Mucosa of descending colon (tissue), 3 donors: ENCODE measurements at regions not wholly inside any gene's neighbourhood (a gene's known extent, or its start where the extent isn't known, plus 50 kb on each side); places are given as distances from the start of the nearest gene placed in this dataset.
"Not testable (repeated sequence)": the region's sequence is repeated elsewhere in the genome, so short reads cannot be mapped to it uniquely, and the experiment has no call there.

Experiments
- ATAC-seq: fragments of 200-7000 bp; cut with Tn5 transposase; one replicate; pipeline ENCODE4 v1.9.1; 2020; ENCODE audit warnings: mild to moderate bottlenecking, moderate library complexity
- DNase-seq, 3 donors: peaks; one replicate each; pipeline ENCODE4 v3.0.0-alpha.2; 2020
- H3K36me3 ChIP-seq: fragments of 200-600 bp; one replicate; pipeline ENCODE4 v1.8.0; 2021; ENCODE audit warnings: low read depth, mild to moderate bottlenecking
- H3K4me1 ChIP-seq: fragments of 200-600 bp; one replicate; pipeline ENCODE4 v1.8.0; 2021; ENCODE audit warnings: low read depth, mild to moderate bottlenecking
- H3K4me3 ChIP-seq: fragments of 200-600 bp; one replicate; pipeline ENCODE4 v1.8.0; 2021; ENCODE audit warnings: mild to moderate bottlenecking
- H3K9me3 ChIP-seq: fragments of 200-600 bp; one replicate; pipeline ENCODE4 v1.8.0; 2021; ENCODE audit warnings: mild to moderate bottlenecking
- intact Hi-C, 2 donors: fragments of 100-400 bp; cut with DNase I in 1 of 2; cut with micrococcal nuclease in 1 of 2; formaldehyde crosslinking; loops; one replicate each; pipeline versions ENCODE4 v1.11.0 to v1.11.1; 2022; cut with DNase I, micrococcal nuclease
- TF ChIP-seq, protein P1 (sequence below): fragments of 200-600 bp; IDR thresholded peaks from one replicate; pipeline ENCODE4 v1.8.0; 2022; ENCODE audit warnings: antibody characterized with exemption, mild to moderate bottlenecking
- donor health status: DM: no; HTN: no; CAD: no; lungs with moderate emphysema.
- donor health status: DM: no; HTN: no; CAD: no.
- donor health status: DM: no; HTN: yes; CAD: no.

DNA sequence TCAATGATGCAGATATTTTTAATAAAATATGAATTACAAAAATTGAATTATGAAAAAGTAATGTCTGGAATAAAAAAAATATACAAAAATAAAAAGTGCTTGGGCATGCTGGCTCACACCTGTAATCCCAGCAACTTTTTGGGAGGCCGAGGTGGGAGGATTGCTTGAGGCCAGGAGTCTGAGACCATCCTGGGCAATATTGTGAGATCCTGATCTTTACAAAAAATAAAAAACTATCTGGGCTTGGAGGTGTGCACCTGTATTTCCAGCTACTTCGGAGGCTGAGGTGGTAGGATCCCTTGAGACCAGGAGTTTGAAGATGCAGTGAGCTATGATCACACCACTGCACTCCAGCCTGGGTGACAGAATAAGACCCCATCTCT lies 141.8 kb downstream of the NPIPB5 start:
- intact Hi-C loops, result no loop called here
- no peaks in the 10 kb centered on the region for H3K9me3 ChIP-seq
- no peak for DNase-seq
- no peak overlapping the region for H3K4me3 ChIP-seq
- no peaks in the 10 kb centered on the region for H3K36me3 ChIP-seq
- no peaks in the 10 kb centered on the region for H3K4me1 ChIP-seq
- TF ChIP-seq, protein P1, sequence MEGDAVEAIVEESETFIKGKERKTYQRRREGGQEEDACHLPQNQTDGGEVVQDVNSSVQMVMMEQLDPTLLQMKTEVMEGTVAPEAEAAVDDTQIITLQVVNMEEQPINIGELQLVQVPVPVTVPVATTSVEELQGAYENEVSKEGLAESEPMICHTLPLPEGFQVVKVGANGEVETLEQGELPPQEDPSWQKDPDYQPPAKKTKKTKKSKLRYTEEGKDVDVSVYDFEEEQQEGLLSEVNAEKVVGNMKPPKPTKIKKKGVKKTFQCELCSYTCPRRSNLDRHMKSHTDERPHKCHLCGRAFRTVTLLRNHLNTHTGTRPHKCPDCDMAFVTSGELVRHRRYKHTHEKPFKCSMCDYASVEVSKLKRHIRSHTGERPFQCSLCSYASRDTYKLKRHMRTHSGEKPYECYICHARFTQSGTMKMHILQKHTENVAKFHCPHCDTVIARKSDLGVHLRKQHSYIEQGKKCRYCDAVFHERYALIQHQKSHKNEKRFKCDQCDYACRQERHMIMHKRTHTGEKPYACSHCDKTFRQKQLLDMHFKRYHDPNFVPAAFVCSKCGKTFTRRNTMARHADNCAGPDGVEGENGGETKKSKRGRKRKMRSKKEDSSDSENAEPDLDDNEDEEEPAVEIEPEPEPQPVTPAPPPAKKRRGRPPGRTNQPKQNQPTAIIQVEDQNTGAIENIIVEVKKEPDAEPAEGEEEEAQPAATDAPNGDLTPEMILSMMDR, result no peak
- no peak for ATAC-seq

DNA sequence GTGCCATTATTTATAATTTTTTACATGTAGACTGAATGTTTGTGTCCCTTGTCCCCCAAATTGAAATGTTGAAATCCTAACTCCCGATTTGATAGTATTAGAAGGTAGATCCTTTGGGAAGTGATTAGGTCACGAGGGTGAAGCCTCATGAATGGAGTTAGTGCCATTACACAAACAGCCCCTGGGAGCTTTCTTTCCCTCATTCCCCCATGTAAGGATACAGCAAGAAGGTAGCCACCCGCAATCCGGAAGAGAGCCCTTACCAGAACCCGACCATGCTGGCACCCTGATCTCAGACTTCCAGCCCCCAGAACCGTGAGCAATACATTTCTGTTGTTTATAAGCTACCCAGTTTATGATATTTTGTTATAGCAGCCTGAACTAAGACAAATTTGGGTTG lies 143.2 kb downstream of the NPIPB5 start:
- ATAC-seq, result no peak
- no peaks in the 10 kb centered on the region for H3K36me3 ChIP-seq
- no peak overlapping the region for H3K4me3 ChIP-seq
- H3K9me3 ChIP-seq, result no peaks in the 10 kb centered on the region
- H3K4me1 ChIP-seq, result no peaks in the 10 kb centered on the region
- DNase-seq, result no peak
- intact Hi-C loops, result no loop called here
- TF ChIP-seq, protein P1, result no peak

DNA sequence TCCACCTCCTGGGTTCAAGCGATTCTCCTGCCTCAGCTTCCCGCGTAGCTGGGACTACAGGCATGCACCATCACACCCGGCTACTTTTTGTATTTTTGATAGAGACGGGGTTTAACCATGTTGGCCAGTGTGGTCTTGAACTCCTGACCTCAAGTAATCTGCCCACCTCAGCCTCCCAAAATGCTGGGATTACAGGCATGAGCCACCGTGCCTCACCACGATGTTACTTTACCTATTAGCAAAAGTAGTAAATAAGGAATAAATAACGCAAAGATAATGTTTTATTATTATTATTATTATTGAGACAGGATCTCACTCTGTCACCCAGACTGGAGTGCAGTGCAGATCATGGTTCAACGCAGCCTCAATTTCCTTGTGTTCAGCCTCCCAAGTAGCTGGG lies 145.9 kb downstream of the NPIPB5 start:
- H3K9me3 ChIP-seq, H3K36me3 ChIP-seq, intact Hi-C loops, H3K4me3 ChIP-seq, H3K4me1 ChIP-seq, DNase-seq, ATAC-seq: not testable (repeated sequence)

DNA sequence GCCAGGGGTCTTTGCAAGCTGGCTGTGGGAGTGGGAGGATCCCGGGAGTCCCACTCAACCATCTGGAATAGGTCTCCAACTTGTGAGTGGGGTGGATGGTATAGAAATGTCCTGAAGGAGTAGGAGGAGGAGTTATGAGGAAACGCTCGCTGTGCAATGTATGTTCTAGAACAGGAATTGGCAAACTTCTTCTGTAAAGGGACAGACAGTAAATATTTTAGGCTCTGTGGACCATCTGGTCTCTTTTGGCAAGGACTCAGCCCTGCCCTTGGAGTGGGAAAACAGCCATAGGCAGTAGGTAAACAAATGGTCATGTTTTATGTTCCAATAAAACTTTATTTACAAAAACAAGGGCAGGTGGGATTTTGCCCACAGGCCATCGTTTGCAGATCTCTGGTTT lies 149.2 kb downstream of the NPIPB5 start:
- no peaks in the 10 kb centered on the region for H3K9me3 ChIP-seq
- peak in 1 of 3 donors; percentile 55 for DNase-seq
- H3K36me3 ChIP-seq, result no peaks in the 10 kb centered on the region
- intact Hi-C loops, result no loop called here
- TF ChIP-seq, protein P1, result no peak
- ATAC-seq, result peak; percentile 80
- no peaks in the 10 kb centered on the region for H3K4me1 ChIP-seq
- H3K4me3 ChIP-seq, result no peak overlapping the region

DNA sequence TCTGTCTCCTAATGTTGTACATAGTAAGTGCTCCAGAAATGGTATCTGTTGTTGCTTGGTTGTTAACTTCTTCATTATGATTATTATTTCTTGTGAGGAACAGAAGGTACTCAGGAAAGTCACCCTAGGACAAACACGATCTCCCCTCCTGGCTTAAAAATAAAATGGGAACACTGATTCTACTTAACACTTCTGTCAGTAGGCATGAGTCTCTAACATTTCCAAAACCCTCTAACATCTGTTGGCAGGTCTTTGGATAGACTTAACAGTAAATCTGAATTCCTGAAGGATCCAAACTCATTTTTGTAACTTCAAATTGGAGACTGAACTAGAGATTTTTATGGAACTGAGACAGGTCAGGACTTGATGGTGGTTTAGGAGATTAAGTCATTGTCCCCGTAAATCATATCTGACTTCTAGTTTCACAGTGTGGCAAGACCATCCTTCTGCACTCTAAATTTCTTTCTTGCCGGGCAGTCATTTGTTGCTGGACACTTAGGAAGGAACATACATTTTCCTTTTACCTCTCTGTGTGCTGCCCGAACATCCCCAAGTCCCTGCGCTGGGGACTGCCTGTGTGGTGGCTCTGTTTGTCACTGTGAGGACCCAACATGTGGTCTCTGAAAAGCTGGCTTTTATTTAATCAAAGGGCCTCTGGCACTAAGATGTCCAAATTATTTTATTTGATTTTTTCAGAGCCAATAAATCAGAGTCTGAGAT lies 149.9 kb downstream of the NPIPB5 start:
- no peaks in the 10 kb centered on the region for H3K36me3 ChIP-seq
- intact Hi-C loops, result no loop called here
- no peak overlapping the region for H3K4me3 ChIP-seq
- H3K9me3 ChIP-seq, result no peaks in the 10 kb centered on the region
- TF ChIP-seq, protein P1, result no peak
- no peaks in the 10 kb centered on the region for H3K4me1 ChIP-seq
- ATAC-seq (no peak), DNase-seq (no peak)

DNA sequence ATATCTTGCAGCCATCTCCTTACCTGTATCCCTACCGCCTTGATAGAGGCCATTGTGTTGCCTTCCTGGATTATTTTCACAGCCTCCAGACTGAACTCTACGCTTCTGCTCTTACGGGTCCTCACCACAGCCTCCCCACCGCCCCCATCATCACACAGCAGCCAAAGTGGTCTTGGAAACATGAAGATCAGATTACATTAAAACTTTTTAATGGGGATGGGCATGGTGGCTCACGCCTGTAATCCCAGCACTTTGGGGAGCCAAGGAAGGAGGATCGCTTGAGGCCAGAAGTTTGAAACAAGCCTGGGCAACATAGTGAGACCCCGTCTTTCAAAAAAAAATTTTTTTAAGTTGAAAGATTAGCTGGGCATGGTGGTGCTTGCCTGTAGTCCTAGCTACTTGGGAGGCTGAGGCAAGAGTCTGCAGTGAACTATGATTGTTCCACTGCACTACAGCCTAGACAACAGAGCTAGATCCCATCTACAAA lies 150.5 kb downstream of the NPIPB5 start:
- Histone ChIP-seq H3K4me1 (no peaks in the 10 kb centered on the region), H3K9me3 (no peaks in the 10 kb centered on the region), H3K36me3 (no peaks in the 10 kb centered on the region), H3K4me3 (no peak overlapping the region)
- DNase-seq (no peak), ATAC-seq (no peak)
- TF ChIP-seq, protein P1, result no peak
- intact Hi-C loops, result no loop called here

DNA sequence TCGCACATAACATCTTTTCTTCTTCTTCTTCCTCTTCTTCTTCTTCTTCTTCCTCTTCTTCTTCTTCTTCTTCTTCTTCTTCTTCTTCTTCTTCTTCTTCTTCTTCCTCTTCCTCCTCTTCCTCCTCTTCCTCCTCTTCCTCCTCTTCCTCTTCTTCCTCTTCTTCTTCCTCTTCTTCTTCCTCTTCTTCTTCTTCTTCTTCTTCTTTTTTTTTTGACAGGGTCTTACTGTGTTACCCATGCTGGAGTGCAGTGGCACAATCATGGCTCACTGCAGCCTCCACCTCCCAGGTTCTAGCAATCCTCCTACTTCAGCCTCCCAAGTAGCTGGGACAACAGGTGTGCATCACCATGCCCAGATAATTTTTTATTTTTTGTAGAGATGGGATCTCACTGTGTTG lies 151.0 kb upstream of the HS3ST2 start:
- H3K36me3 ChIP-seq, ATAC-seq, H3K4me3 ChIP-seq, H3K9me3 ChIP-seq, intact Hi-C loops, DNase-seq, H3K4me1 ChIP-seq: not testable (repeated sequence)
